ENCODE measurements at regions not wholly inside any gene's neighbourhood (a gene's known extent, or its start where the extent isn't known, plus 50 kb on each side); places are given as distances from the start of the nearest gene placed in this dataset.

DNA sequence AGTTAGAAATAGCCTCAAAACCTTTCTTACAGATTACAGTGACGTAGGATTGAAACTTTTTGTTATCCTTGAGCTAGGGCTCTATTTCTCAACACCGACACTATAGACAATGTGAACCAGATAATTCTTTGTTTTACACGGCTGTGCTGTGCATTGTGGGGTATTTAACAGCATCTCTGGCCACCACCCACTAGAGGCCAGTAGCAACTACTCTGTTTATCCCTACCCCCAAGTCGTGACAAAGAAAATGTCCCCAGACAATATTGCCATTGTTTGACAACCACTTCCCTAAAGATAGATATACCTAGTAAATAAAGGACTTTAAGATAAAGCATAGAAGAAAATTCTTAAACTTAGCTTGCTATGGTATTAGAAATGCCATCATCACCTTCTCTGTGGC, 359.6 kb downstream of the ARL4A start:
- DNase-seq, result no peak

DNA sequence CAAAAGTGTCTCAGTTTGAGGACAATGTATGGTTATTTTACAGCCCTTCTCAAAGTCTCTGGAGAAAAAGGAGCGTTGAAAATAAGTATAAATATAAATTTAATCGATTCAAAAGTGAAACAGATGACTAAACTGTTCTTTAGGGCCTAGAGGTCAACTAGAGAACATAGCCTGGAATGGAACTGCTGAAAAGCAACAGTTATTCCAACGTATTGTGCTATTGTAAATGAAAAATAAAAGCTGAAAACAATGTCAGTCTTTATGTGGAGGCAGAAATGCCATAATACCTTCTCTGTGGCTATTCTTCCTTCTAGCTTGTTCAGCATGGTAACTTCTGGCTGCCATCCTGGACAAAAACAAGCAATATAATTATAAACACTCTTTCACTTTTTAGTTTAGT, 362.5 kb downstream of the ARL4A start:
- DNase-seq, result no peak

DNA sequence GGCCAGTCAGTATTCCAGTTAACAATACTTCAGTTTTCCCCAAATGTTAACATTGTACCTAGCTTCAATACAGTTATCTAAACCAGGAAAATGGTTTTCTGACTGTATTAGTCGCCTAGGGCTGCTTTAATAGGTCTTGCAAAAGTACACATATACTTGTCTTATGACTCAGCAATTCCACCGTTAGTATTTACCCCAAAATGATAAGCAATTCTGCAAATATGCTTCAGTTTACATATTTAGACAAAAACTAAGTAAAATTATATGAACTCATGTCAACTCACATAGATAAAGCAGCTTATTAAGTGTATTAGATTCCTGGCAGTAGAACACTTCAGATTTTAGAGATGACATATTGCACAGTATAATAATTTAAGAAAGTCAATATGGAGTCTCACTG, 363.3 kb downstream of the ARL4A start:
- no peak for DNase-seq

DNA sequence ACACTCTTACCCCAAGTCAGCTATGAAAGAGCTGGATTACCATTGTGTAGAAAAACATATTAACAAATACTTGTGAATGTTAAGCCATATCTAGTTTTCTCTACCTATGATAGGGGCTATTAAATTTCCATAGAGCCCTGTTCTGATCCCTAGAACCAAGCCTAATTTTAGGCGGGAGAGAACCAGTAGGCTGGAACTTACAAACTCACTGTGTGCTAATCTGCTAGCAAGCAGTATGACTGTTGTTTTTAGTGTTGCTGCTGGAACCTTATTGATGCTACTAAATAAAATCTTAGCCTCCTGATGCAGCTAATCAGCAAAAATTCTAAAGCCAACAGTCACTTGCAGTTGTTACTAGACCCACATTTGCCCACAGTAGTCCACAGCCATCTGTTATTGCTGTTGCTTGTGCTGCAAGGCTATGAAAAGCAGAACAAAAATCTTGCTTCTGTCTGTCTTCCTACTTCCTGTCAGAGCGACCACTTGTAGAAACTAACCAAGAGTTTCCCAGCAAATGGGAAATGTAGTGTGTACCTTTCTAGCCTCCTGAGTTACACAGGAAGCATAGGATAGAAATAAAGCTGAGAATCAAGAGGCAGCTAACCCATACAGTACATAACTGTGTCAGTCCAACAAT, 368.4 kb downstream of the ARL4A start:
- DNase-seq, result no peak

DNA sequence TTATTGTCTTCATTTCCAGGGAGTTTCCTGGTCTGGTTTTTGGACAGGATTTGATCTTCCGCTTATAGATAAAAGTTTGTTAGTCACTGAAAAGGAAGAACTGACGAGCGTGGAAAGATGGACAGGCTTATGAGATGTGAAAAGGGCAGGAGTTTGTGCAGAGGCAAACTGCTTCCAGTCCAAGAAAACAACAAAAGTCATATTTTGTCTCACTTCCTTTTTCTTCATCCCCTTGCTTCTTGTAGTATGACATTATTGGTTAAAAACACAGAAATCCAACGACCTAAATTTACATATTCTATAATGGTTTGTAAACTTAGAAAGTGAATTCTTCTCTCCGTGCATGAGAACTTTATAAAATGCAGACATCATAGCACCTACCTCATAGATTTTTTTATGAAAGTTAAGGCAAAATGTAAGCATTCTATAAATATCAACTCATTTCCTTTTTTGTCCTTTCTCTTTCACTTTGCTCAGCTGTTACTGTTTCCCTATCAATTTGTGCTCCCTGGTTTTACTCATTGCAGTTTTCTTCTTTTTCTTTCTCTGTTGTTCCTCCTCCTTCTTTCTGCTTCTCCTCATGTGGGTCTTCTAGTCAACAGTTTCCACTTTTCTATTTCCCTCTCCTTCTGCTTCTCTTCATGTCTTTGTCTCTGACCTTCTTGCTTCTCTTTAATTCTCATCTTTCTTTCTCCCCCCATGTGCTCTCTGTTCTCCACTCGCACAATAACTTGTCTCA, 370.2 kb downstream of the ARL4A start:
- no peak for DNase-seq

DNA sequence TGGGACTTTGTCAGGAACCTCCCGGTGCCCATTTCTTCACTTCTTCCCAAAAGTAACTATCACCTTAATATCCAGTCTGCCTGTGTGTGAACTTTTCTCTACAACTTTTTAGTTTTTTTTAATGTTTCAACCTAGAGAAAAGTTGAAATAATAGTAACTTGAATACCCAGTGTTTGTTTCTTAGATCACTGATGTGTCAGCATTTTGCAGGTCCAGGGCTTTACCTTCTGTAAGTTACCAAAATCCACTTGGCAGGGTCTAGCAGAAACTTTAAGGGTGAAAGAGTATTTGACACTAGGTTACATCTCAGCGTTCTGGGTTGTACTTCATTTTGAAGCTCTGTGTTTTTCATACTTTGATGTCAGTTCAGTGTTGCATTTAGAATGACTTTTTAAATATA, 372.7 kb downstream of the ARL4A start:
- no peak for DNase-seq

DNA sequence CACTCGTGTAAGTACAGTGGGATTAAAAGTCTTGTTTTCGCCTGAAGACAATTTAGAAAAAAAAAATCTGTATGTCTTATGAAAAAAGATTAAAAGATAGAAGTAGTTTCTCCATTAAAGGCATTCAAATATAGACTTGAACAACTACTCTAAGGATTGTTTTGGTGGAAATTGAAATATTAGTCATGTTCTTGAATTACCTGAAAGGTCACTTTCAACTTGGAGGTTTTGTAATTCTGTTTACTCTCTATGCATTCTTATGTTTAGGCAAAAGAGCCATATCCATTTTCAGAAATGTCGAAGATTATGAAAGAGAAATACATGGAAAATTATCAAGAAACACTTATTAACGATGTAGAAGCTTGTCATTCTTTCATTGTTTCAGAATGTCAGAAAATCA, 373.7 kb downstream of the ARL4A start:
- DNase-seq, result no peak

DNA sequence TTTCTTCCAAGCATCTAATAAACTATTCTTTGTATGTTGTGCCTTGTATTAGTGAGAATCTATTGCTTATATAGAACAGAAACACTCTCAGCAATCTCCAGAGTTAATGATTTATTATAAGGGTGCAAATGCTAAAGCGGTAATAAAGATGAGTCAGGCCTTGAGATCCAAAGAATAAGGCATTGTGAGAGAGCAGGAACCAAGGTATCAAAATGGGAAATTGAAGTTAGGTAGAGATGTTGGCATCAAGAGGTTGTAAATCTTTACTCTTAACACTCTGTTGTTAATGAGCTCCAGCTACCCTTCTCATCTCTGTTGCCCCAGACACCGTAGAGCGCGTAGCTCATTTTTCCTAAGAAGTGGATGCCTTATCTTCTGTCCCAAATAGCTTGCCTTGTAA, 375.2 kb downstream of the ARL4A start:
- no peak for DNase-seq

DNA sequence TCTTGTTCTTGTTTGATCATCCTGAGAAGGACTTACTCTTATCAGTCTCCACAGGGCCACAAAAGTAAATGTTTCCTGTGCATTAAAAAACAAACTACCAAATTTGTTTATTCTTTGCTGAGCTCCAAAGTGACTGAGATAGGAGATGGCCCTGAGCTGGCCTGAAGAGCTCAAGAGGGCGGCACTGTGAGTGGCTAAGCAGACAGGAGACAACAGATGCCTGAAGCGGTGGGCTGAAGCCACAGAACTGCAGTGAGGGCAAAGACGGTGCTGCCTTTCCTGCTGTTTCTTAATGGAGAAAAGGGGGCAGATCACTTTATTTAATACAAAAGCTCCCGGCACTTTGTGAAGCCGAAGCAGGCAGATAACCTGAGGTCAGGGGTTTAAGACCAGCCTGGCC, 379.6 kb downstream of the ARL4A start:
- no peak for DNase-seq

DNA sequence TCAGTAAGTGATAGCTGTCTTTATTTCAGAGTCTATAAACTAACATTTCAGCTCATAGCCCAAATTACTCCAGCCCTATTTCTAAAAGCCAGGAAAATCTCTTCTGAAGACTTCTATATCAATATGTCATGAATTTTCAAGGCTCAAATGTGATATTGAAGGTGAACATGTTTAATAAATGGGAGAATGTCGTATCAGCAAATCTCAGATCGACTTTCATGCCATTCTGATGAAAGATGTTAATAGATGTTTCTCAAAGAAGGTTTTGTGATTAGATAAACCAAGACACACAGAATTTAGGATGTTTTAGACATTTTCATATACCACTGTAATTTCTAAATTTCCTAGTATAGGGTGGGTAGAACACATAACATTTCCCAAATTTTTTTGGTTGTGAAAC, 380.6 kb downstream of the ARL4A start:
- DNase-seq, result no peak

DNA sequence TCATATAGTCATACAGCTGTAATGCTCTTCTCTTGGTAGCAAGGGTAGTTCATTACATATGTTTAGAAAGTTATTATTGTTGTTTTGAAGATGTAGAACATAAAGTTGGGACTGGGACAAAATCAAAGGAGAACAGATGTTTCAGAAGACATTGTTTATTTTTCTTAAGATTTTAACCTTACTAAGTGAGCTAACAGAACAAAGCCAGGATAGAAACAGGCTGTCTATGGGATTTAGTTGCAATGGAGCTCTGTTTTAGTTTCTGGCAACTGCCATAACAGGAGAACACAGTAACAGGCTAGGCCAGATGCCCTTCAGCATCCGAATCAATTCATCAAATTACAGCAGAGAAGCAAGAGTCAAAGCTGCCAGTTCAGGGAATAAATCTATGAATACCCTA, 382.4 kb downstream of the ARL4A start:
- DNase-seq, result no peak

DNA sequence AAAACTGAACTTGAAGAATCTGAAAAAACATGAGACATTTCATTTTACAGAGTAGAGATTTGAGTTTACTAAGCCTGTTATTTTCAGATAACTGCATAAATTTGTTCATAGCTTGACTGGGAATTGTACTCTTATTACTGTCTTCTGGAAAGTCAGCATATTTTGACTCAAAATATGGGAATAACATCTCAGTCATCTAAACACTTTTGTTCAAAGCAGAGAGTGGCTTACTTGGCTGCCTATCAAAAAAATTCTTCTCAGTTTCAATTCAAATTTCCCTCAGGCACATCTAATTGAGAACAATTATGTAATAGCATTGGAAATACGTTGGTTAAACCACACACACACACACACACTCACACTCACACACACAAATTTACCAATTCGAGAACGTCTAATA, 384.6 kb downstream of the ARL4A start:
- DNase-seq, result no peak

DNA sequence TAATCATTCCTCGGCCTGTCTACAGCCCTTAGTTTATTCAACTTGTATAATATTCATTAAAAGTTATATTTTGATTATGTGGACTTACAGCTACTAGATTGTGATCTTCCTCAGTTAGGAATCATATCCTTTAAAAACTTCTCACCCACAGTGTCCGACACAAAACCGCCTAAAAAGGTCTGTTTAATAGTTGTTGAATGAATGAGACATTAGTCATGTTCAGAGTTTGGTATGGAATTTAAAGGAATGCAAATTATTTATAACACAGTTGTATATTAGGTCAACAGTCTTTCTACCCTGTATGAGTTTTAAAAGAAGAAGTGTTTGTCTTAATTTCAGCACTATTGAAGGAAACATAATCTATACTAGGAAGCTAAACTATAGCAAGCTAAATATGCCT, 390.0 kb downstream of the ARL4A start:
- DNase-seq, result no peak

DNA sequence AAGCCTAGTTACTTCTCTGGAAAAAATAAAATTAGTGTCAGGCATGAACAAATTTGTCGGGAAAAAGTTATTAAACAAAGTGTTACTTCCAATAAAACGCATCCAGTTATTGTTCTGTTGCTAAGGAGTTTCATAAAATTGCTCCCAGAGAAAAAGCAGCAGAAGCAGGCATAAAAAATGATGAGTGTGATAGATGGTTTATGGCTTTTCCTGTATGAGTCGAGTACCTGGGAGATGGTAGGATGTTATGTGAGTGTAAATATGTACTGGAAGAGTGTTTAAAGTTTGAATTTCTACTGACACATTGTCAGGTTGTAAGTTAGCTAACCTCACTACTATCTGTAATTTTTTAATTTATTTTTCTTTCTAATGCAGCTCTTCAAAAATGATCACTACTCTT, 390.7 kb downstream of the ARL4A start:
- no peak for DNase-seq

DNA sequence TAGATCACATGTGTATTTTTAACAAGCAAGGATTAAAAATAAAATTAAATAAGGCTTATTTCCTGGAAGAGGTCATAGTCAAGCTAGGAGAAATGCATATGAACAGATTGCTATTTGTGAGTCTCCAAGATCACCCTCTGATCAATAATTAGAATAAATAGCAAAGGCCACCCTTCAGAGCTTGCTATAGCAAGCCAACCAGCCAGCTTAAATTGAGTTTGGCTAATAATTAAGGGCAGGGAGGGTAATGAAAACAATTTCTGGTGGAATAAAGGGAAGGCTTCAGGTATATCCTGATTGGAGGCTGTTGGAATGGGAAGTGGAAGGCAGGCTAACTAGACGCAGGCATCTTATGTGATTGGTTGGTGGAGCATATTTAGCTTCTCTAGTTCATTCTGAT, 403.5 kb downstream of the ARL4A start:
- DNase-seq, result no peak

DNA sequence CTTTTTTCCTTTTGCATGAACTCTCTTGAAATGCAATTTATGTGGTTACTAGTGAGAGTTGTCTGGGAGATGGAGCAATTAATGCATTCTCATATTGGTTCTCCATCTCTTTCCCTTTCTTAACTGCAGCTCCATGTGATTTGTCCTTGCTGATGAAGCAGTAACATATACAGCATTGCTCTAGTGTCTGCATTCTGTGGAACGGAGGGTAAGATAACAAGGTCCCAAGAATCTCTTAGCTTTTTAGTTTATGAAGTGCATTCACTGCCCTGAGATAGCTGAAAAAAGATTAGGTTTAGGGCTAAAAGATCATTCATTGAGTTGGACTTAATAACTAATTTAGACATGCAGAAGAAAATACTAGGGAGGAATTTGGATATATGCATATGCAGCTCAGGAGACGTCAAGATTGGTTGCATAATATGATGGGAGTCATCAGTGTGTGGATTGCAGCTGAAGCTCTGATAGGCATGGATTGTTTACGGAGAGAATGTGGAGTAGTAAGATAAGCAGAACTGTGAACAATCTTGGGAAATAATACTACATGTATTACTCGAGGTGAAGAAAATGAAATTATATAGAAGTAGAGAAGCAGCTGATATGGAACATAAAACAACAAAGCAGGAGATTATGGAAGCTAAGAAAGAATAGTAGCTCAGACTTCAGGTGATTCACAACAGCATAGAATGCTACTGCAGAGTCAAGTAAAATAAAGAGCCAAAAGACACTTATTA, 404.7 kb downstream of the ARL4A start:
- DNase-seq, result no peak

DNA sequence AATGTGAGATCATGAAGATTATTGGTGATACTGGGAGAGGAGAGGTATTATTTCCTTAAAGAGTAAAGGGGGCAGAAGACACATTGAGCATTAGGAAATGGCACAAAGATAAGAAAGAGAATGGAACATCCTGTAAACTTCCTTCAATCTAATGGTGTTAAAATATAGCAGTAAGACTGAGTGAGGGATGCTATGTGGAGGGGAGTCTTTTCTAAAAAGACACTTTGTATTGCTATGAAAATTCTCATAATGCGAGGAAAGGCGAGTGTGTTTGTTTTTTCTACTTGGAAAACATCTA, 405.2 kb downstream of the ARL4A start:
- DNase-seq, result no peak

DNA sequence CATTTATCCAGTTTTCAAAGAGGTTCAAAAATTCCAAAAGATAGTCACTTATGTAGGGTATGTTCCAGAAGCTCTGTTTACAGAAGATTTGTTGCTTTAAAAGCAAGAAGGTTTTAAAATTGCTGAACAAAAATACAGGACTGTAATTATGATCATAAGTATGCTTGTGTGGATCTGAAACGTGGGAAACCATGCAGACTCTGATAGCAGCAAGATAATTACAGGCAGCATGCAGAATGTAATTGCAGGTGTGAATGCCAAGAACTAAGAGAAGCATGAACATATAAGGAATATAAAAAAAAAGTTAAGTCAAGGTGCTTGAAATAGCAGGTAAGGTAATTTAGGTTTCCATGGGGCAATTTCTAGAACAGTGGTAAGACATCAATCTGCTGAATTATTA, 405.7 kb downstream of the ARL4A start:
- no peak for DNase-seq

DNA sequence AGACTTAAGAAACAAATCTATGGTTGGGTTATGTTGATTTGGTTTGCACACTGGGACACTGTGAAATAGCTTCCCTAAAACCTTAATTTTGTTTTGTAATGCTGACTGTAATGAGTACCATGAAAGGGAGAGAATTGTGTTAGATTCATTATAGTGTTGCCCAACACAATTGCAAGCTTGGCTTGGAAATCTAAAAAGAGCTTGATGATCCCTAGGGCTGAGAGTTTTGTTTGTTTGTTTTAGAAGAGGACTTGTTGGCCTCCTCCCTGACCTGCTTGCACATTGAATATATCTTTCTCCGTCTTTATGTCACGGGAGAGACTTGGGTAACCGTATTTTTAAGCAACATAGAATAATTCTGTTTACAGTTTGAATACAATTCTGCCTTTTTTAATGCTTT, 410.1 kb downstream of the ARL4A start:
- no peak for DNase-seq

DNA sequence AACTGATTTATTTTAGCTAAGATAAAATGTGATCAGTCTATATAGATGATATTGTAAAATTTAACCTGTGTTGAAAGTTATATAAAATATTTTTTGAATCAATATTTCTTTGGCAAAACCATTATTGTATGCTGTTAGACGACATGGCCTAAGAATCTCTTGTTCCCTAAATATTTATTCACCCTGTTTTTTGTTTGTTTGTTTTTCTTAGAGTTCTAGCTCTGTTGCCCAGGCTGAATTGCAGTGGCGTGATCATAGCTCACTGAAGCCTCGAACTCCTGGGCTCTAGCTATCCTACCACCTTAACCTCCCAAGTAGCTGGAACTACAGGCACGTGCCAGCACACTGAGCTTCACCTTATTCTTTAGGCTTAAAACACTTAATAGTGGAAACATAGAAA, 410.7 kb downstream of the ARL4A start:
- DNase-seq, result no peak

DNA sequence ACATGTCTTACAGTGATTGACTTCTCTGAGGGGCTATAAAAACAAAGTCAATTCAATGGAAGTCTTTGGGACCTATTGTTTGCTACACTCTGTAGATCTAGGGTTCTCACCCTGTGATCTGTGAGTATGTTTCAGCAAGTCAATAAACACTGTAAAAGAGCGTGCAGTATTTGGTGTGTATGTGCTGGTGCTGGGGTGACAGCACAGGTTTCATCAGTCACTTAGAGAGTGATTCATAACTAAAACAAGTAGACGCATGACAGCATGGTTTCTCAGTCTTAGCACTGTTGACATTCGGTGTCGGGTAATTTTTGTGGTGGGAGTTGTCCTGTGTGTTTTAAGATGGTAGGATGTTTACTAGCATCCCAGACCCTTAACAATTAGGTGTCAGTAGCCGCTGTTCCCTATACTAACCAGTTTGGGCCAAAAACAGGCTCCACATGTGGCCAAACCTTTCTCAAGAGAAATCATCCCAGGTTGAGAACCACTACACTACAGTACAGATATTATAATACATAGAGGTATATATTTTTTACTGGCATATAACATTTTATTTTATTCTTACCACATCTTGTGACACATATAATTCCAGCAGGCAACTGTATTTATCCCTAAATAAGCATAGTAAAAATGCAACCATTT, 411.8 kb downstream of the ARL4A start:
- DNase-seq, result peak; percentile 65

DNA sequence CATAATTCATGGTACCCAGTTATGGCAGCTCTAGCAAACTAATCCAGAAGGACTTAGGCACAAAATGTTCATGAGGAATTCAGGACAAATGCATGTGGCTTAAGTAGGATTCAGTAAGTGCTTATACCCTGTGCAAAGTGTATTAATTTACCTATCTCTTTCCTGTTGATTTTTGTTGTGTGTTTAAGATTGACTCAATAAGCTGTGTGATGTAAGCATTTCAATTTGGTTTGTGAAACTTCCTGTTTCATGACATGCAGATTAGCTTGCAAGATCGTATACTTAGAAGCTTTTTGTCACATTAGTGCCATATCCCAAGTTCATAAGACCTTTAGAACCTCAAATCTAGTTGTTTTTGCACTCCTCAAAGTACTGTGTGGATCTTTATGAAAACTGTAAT, 416.7 kb downstream of the ARL4A start:
- DNase-seq, result no peak

DNA sequence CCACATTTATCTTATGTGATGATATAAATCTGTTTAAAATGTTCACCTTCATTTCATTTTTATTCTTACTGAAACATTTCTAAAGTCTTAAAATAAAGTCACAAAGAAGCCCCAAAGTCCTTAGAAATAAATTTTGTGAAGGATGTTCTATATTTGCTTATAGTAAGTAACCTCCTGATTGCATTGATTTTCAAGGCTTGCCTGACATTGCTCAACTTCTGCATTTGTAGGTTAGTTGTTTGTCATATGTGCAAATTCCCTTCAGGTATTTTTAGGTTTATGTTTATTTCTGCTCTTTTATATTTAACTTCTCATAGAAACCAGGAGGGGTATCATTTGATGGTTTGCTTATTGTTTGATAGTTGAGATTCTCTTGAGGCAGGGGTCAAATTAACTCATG, 417.8 kb downstream of the ARL4A start:
- DNase-seq, result no peak

DNA sequence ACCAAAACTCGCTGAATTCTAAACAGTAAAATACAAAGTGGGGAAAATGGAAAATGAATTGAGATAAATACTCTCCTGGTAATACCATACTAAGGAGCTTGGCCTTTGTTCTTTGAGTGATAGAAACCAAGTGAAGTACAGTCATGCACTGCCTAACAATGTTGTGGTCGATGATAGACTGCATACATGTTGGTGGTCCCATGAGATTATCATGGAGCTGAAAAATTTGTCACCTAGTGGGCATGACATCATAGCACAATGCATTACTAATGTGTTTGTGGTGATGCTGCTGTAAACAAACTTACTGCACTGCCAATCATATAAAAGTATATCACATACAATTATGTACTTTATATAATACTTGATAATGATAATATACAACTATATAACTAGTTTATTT, 419.1 kb downstream of the ARL4A start:
- no peak for DNase-seq

All from activated CD4-positive, alpha-beta T cell treated with anti-CD3 and anti-CD28 coated beads, Interleukin-2, Interleukin-6, amounts not matched to agents 100 ng/mL and 50 ng/mL, durations not matched to agents 16 hours and 8 hours (primary cell).